ENCODE measurements at regions not wholly inside any gene's neighbourhood (a gene's known extent, or its start where the extent isn't known, plus 50 kb on each side); places are given as distances from the start of the nearest gene placed in this dataset.

DNA sequence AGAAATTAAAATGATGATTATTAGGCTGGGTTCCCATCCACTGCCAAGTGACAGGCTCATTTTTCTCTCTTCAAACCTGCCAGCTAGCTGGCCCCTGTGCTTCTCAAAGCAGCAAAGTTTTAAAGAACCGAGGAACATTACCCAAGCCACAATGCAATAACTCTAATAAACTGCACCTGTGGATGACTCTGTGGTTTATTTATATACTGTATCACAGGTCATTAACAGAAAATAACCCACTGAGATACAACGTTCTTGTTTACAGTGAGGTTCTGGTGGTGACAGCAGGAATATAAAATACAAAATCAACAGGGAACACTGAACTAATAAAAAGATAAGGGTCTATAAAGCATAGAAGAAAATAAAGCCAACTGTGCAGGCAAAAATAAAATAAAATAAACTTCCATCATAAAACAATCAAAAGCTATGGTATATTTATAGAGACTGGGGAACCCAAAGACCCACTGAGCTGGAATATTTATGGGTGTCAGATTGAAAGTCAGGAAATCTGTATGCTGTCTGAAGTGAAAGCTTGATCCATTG, 472.9 kb downstream of the NOVA1 start:
- no peak for DNase-seq

GRCh38 chr14:26123459-26123858, 474.4 kb downstream of the NOVA1 start:
- no peak for DNase-seq

DNA sequence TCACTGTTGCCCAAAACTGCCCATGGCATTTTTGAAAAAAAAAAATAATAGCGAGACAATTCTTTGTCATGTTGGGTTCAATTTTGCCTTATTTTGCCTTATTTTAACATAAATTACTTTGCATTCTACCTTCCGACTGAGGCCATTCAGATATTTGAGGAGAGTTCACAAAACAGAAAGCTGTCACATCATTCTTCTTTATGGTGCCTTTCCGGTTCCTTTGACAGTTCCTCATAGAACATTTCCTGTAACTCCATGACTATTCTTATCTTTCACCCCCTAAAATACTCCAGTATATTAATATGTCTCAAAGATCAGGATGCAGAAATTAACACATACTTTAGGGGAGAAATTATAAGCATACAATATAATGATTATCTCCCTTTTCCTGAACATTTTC, 476.7 kb downstream of the NOVA1 start:
- no peak for DNase-seq

- no peak for DNase-seq
Observed at GRCh38 chr14:26113911-26114640, 483.8 kb downstream of the NOVA1 start.

GRCh38 chr14:26104717-26105116, 493.1 kb downstream of the NOVA1 start:
- DNase-seq: no peak

GRCh38 chr14:26097852-26098251, 500.0 kb downstream of the NOVA1 start:
- no peak for DNase-seq

- DNase-seq: no peak
Observed at GRCh38 chr14:26088275-26088674, 509.6 kb downstream of the NOVA1 start.

DNA sequence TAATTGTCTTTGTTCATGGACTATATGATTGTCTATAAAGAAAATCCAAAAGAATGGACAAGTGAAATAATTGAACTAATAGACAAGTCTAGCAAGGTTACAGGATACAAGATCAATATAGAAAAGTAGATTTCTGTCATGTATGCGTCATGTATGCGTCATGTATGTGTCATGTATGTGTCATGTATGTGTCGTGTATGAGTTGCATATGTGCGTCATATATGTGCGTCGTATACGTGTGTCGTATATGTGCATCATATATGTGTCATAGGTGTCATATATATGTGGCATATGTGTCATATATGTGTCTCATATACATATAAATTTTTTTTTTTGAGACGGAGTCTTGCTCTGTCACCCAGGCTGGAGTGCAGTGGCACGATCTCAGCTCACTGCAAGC, 516.8 kb downstream of the NOVA1 start:
- no peak for DNase-seq

DNA sequence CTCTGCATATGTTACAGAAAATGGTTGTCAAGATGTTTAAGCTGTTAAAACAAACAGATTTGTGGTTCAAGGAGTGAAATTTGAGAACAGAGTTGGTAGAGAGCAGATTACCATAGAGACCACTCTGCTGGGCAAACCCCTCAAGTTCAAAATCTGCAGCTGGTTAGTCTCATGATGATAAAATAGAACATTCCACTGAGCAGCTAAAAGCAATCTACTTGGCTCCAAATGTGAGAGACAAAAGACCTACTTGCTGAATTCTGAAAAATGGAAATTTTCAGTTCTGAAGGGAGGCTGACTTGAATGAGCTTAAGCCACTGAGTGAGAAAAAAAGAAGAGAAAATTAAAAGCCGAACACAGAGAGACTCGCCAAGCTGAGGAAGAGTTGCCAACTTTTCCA, 519.3 kb downstream of the NOVA1 start:
- DNase-seq: no peak

DNA sequence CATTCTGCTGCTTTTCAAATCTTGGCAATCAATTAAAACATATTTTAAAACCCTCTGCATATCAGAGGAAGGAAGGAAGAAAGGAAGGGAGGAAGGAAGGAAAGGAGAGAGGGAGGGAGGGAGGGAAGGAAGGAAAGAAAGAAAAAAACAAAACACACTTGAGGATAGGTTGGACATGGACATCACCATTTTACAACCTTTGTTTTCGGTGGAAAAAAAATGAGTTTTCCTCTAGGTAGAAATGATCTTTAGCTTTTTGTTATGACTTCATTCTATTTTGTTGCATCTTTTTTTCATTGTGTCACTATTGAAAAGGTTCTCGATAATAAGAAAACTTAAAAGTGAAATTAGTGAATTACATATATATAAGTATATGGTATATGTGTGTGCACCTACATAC, 522.9 kb downstream of the NOVA1 start:
- no peak for DNase-seq

GRCh38 chr14:26070443-26070842, 527.4 kb downstream of the NOVA1 start:
- no peak for DNase-seq

DNA sequence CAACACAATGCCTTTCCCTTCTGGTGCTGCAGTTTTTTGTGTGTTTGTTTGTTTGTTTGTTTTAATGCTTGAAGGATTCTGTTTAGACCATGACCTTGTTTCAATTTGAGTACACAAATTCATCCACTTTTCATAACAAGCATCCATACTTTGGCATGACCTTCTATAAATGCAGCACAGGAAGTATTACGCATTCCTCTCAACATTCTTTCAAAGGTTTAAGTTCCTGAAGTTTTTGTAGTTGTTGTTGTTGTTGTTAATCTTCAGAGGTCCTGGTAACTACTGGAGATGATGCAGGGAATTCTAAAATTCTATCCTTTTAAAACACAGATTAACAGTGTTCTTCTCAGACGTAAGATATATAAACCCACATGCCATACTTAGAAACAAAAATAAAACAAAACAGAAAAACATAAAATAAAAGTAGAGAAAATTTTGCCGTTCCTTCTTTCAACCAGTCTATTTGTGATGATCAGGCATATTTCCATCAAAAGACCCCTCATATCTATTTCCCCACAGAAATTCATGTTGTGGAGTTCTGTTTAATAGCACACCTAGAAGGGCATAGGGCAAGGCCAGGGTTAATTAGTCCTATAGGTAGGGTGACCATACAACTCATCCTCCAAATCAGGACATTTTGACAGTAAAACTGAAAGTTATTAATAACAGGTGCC, 529.9 kb downstream of the NOVA1 start:
- DNase-seq: no peak

- no peak for DNase-seq
Observed at GRCh38 chr14:26067341-26067740, 530.5 kb downstream of the NOVA1 start.

- DNase-seq: no peak
Observed at GRCh38 chr14:26056036-26056616, 541.7 kb downstream of the NOVA1 start.

GRCh38 chr14:26032348-26032747, 565.5 kb downstream of the NOVA1 start:
- no peak for DNase-seq

- no peak for DNase-seq
Observed at GRCh38 chr14:26026384-26026783, 571.4 kb downstream of the NOVA1 start.

GRCh38 chr14:26023967-26024366, 573.9 kb downstream of the NOVA1 start:
- DNase-seq: no peak

- no peak for DNase-seq
Observed at GRCh38 chr14:26021759-26022158, 576.1 kb downstream of the NOVA1 start.

DNA sequence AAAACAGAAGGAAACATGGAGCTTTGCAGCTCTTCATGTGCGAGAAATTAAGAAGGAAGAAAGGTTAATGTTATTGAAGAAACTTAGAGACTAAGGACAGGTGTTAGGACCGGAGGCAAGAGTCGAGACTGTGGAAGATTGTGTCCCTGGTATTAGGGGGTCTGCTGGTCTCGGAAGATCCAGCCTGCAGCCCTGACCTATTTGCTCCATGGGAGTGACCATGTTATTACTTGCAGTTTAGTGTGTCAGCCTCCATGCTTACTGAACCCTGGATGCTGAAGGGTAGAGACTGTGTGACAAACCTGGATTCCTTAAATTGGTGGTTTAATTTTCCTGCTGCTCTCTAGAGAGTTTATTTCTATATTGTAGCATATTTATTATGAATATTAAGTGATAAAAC, 580.6 kb downstream of the NOVA1 start:
- DNase-seq: no peak

DNA sequence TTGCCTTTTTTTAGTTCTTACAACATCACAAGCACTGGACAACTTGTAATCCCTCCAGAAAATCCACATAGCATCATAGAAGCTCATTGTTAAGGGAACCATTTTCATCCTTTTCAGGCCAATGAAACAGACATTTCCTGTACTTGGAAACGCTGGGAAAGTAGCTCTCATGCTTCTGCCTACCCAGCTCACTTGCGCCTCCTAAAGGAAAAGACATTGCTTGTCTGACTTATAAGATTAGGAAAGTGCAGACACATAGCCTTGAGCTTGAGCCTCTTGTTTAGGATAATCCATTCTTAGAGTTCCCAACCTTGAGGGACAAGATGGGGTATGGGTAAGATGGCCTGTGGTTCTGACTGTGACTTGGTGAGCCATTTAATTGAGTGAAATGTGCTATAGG, 589.5 kb downstream of the NOVA1 start:
- DNase-seq: no peak

- no peak for DNase-seq
Observed at GRCh38 chr14:26004342-26004741, 593.5 kb downstream of the NOVA1 start.

DNA sequence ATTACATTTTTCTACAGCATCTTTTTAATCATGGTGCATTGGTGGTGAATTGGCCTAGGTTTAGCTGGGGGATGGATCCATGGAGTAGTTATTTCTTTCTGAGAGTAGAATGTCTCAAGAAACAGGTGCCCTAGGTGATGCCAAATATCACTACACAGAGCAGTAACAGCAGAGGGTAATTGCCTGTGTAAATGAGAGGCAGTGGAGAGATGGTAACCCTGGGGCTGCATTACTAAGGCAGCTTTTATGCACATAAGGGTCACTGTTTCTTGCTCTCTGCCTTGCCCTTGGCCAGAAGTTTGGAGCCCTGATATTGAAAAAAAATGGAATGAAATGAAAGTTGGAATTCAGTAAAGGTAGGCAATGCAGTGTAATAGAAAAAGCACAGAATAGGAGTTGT, 604.0 kb downstream of the NOVA1 start:
- no peak for DNase-seq

GRCh38 chr14:25988536-25988935, 609.3 kb downstream of the NOVA1 start:
- no peak for DNase-seq

DNA sequence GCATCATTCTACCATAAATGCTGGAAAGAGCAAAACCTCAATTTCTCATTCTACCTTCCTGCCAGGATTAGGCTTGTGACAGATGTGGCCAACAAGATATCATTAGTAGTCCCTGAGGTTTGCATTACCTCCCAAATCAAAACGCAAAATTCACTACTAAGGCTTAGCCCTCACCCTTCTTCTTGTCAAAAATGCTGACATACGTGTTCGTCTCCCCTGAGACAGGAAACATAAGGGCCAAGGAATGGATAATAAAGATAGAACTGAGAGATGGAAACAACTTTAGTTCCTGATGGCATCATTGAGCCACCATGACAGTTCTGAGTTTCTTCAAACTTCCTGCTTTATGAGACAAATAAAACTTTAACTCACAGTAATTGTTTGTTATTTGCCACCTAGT, 642.1 kb downstream of the NOVA1 start:
- DNase-seq: no peak
